DND-41 (cell line): ENCODE measurements at regions not wholly inside any gene's neighbourhood (a gene's known extent, or its start where the extent isn't known, plus 50 kb on each side); places are given as distances from the start of the nearest gene placed in this dataset.

ENCODE experiments used
- ATAC-seq: fragments of 200-7000 bp; cut with Tn5 transposase; 3 replicates; pipeline ENCODE4 v1.9.1; 2021; ENCODE audit warnings: low read depth; ENCODE audit not compliant: insufficient read depth
- DNase-seq: peaks from one replicate; pipeline ENCODE4 v3.0.0-alpha.2; 2020
- H2AFZ ChIP-seq: 2 replicates; pipeline ENCODE4 v1.6.0; 2012; ENCODE audit warnings: low read depth, low read length
- H3K27ac ChIP-seq: 2 replicates; pipeline ENCODE4 v1.5.1; 2012; ENCODE audit warnings: low read length, inconsistent platforms
- H3K27me3 ChIP-seq: fragments of 200-600 bp; sonication (generic); 2 replicates; pipeline ENCODE4 v1.6.0; 2012; ENCODE audit warnings: low read length, mild to moderate bottlenecking, inconsistent platforms; ENCODE audit not compliant: insufficient read depth, poor library complexity
- H3K36me3 ChIP-seq: 2 replicates; pipeline ENCODE4 v1.5.1; 2012; ENCODE audit warnings: low read length, inconsistent platforms; ENCODE audit not compliant: insufficient read depth
- H3K4me1 ChIP-seq: 2 replicates; pipeline ENCODE4 v1.5.1; 2012; ENCODE audit warnings: mild to moderate bottlenecking, low read length; ENCODE audit not compliant: insufficient read depth
- H3K4me2 ChIP-seq: 2 replicates; pipeline ENCODE4 v1.6.0; 2012; ENCODE audit warnings: mild to moderate bottlenecking, moderate library complexity, low read length, inconsistent platforms; ENCODE audit not compliant: insufficient read depth
- H3K4me3 ChIP-seq, 2 experiments: fragments of 200-600 bp in 1 of 2; shearing (Covaris generic) in 1 of 2; 2 replicates each; pipeline ENCODE4 v1.5.1; 2012 to 2016; ENCODE audit warnings: inconsistent platforms in 2 of 2, low read length in 2 of 2, mild to moderate bottlenecking in 2 of 2, low read depth in 1 of 2, moderate library complexity in 1 of 2
- H3K79me2 ChIP-seq: 2 replicates; pipeline ENCODE4 v1.6.0; 2012; ENCODE audit warnings: low read length, inconsistent platforms; ENCODE audit not compliant: insufficient read depth
- H3K9ac ChIP-seq: 2 replicates; pipeline ENCODE4 v1.6.0; 2012; ENCODE audit warnings: low read depth, mild to moderate bottlenecking, inconsistent platforms, low read length, moderate library complexity
- H3K9me3 ChIP-seq: 2 replicates; pipeline ENCODE4 v1.5.1; 2012; ENCODE audit warnings: low read length, moderate library complexity, mild to moderate bottlenecking, inconsistent platforms; ENCODE audit not compliant: insufficient read depth, severe bottlenecking
- H4K20me1 ChIP-seq: 2 replicates; pipeline ENCODE4 v1.6.0; 2012; ENCODE audit warnings: low read length; ENCODE audit not compliant: insufficient read depth
- EZH2 ChIP-seq: IDR thresholded peaks from 3 replicates; pipeline ENCODE4 v1.6.1; 2012; ENCODE audit warnings: borderline replicate concordance, low read depth, mild to moderate bottlenecking, moderate library complexity, low read length, inconsistent platforms; ENCODE audit not compliant: severe bottlenecking
- TF ChIP-seq, protein P1 (sequence below): IDR thresholded peaks from 2 replicates; pipeline ENCODE4 v1.5.1; 2012; ENCODE audit warnings: borderline replicate concordance, low read length, moderate library complexity, mild to moderate bottlenecking; ENCODE audit not compliant: poor library complexity, severe bottlenecking; ENCODE audit errors: extremely low read depth

DNA sequence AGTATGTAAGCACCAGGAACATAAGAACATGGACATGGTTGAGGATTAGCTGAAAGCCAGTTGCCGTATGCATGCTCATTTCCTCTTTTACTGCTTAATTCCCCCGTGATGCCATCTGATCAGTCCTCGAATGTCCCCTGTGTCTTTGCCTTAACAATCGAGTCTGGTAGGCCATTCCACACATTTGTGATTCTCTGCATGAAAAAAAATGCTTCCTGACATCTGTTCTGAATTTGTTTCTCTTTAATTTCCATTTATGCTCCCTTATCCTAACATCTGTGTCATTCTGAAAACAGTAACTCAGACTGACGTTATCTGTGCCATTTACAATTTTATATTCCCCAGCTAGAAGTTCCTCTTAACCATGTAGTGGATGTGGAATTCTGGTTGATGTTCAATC, 158.2 kb upstream of the TOX3 start:
- no peak for ATAC-seq
- no peak overlapping the region for H3K4me2 ChIP-seq

DNA sequence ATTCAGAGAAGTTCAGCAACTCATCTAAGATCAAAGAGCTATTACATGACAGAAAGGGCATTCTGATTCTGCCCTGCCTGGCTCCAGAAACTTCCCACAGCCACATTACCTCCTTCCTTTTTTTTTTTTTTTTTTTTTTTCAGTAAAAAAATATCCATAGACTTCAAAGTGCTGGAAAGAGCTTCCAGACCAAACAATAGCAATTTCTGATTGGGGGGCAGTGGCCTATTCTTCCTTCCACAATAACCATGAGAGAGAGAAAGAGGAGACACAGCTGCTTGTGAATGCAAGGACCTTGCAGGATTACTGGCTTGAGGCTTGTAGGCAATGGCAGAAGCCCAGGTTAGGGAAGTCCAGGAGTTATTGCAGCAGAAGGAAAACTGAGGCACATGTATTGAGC, 151.0 kb upstream of the TOX3 start:
- Histone ChIP-seq H3K27ac (no peak overlapping the region), H3K9me3 (no peaks in the 10 kb centered on the region), H3K27me3 (no peaks in the 10 kb centered on the region), H2AFZ (no peak overlapping the region), H3K4me1 (no peaks in the 10 kb centered on the region), H3K4me3 (no peak overlapping the region), H3K36me3 (no peaks in the 10 kb centered on the region), H4K20me1 (no peaks in the 10 kb centered on the region), H3K9ac (no peak overlapping the region), H3K79me2 (no peaks in the 10 kb centered on the region), H3K4me2 (no peak overlapping the region)
- DNase-seq (no peak), ATAC-seq (no peak)
- TF ChIP-seq, protein P1, sequence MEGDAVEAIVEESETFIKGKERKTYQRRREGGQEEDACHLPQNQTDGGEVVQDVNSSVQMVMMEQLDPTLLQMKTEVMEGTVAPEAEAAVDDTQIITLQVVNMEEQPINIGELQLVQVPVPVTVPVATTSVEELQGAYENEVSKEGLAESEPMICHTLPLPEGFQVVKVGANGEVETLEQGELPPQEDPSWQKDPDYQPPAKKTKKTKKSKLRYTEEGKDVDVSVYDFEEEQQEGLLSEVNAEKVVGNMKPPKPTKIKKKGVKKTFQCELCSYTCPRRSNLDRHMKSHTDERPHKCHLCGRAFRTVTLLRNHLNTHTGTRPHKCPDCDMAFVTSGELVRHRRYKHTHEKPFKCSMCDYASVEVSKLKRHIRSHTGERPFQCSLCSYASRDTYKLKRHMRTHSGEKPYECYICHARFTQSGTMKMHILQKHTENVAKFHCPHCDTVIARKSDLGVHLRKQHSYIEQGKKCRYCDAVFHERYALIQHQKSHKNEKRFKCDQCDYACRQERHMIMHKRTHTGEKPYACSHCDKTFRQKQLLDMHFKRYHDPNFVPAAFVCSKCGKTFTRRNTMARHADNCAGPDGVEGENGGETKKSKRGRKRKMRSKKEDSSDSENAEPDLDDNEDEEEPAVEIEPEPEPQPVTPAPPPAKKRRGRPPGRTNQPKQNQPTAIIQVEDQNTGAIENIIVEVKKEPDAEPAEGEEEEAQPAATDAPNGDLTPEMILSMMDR: no peak
- no peak for TF ChIP-seq EZH2

More for the DNA sequence above, 158.2 kb upstream of the TOX3 start:
- Histone ChIP-seq H3K4me3 (no peak overlapping the region), H3K27ac (no peak overlapping the region), H4K20me1 (no peaks in the 10 kb centered on the region), H3K27me3 (no peaks in the 10 kb centered on the region), H2AFZ (no peak overlapping the region), H3K9ac (no peak overlapping the region), H3K79me2 (no peaks in the 10 kb centered on the region), H3K36me3 (no peaks in the 10 kb centered on the region), H3K4me1 (no peaks in the 10 kb centered on the region), H3K9me3 (no peaks in the 10 kb centered on the region)
- no peak for DNase-seq
- no peak for TF ChIP-seq EZH2
- TF ChIP-seq, protein P1: no peak

DNA sequence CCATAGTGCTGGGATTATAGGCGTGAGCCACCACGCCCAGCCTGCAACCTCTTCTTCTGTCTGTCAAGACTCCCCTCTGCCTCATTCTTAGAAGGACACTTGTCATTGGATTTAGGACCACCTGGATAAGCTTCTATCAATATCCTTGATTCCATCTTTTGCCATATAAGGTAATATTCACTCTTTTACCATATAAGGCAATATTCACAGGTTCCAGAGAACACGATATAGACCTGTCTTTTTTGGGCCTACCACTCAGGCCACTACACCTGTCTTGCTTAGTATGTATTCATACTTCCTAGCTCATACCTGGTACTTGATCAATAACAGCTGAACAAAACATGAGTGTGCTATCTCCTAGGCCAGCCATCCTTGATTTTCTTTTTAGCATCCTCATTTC, 149.2 kb upstream of the TOX3 start:
- no peaks in the 10 kb centered on the region for H3K36me3 ChIP-seq
- TF ChIP-seq, protein P1: no peak
- H3K9ac ChIP-seq: no peak overlapping the region
- no peak overlapping the region for H3K4me2 ChIP-seq
- H3K27ac ChIP-seq: no peak overlapping the region
- no peaks in the 10 kb centered on the region for H4K20me1 ChIP-seq
- no peaks in the 10 kb centered on the region for H3K27me3 ChIP-seq
- H3K4me3 ChIP-seq: no peak overlapping the region
- no peak overlapping the region for H2AFZ ChIP-seq
- no peaks in the 10 kb centered on the region for H3K79me2 ChIP-seq
- ATAC-seq (no peak), DNase-seq (no peak)
- H3K4me1 ChIP-seq: no peaks in the 10 kb centered on the region
- H3K9me3 ChIP-seq: peaks cover 6% of the 10 kb centered on the region

DNA sequence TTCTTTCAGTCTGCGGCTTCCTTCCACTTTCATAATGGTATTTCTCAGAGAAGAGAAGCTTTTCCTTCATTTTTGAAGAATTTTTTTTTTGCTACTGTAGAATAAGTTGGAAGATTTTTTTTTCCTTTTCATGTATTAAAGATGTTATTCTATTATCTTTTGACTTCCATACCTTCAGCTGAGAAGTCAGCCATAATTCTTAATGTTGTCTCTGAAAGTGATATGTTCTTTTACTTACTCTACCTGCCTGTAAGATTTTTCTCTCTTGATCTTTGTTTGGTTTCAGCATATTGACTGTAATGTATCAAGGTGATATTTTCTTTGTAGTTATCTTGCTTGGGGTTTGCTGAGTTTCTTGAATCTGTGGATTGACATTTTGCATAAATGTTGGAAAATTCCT, 143.5 kb upstream of the TOX3 start:
- H3K36me3 ChIP-seq: no peaks in the 10 kb centered on the region
- peaks cover 11% of the 10 kb centered on the region for H3K9me3 ChIP-seq
- ATAC-seq (no peak), DNase-seq (no peak)
- no peak overlapping the region for H2AFZ ChIP-seq
- H3K4me1 ChIP-seq: no peaks in the 10 kb centered on the region
- no peaks in the 10 kb centered on the region for H3K27me3 ChIP-seq
- no peak overlapping the region for H3K27ac ChIP-seq
- no peak overlapping the region for H3K4me2 ChIP-seq
- no peak overlapping the region for H3K9ac ChIP-seq
- no peaks in the 10 kb centered on the region for H4K20me1 ChIP-seq
- no peak overlapping the region for H3K4me3 ChIP-seq
- TF ChIP-seq EZH2: no peak
- TF ChIP-seq, protein P1: no peak
- H3K79me2 ChIP-seq: no peaks in the 10 kb centered on the region
